ENCODE measurements at regions not wholly inside any gene's neighbourhood (a gene's known extent, or its start where the extent isn't known, plus 50 kb on each side); places are given as distances from the start of the nearest gene placed in this dataset.

DNA sequence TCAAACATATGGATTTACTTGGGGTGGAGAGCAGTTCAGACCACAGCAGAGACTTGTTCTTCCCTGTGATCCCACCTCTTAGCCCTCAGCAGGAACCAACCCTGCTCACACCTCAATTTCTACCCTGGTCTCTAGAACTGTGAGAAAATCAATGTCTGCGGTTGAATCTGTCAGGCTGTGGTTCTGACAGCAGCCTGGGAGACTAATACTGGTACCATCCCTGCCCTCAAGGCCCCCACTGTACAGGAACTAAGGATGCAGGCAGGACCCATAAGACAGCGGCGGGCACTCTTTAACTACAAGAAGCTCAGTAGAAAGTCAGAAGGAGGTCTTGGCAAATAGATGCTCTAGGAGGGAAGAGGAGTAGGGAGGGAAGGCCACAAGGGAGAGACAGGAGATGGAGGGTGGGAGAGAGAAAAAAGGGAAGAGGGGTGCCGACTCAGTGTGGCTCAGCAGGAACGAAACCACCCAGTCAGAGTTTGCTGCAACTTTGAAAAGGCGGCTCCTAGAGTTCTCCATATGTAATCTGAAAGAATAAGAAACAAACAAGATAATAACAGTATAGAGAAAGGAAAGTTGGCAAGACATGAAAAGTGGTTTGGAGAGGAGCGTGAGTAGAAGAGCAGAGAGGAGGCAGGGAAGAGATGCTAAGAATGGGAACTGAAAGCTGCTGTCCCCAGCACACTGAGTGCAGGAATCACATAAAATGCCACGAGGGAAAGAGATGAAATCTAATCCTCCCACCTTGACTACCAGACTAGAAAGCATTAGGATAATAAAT lies 323.9 kb upstream of the ID2 start:
- Histone ChIP-seq H3K27ac (ENCODE audit: low read depth in 1 of 2, low read length in 2 of 2) (no peak overlapping the region), H3K27me3 (ENCODE audit: control insufficient read depth in 4 of 4, insufficient read depth in 4 of 4, low read length in 3 of 4) (no peaks in the 10 kb centered on the region), H3K4me3 (ENCODE audit: low read depth in 1 of 3, low read length in 3 of 3) (no peak overlapping the region), H3K4me1 (ENCODE audit: control insufficient read depth in 4 of 4, insufficient read depth in 4 of 4, low read length in 3 of 4) (no peaks in the 10 kb centered on the region), H3K9me3 (ENCODE audit: control insufficient read depth in 4 of 4, low read length in 3 of 4) (peaks cover 0 to 2% (median 0%) of the 10 kb centered on the region in 4 donors), H3K9ac (ENCODE audit: low read depth in 1 of 2, low read length in 2 of 2) (no peak overlapping the region), H3K36me3 (ENCODE audit: control insufficient read depth in 4 of 4, insufficient read depth in 3 of 4, low read depth in 1 of 4, low read length in 3 of 4) (peaks cover 0 to 2% (median 0%) of the 10 kb centered on the region in 4 donors)
- DNase-seq (ENCODE audit: low spot score), result no peak
- TF ChIP-seq RAD21 (IDR thresholded peaks at IDR 0.05), result no peak
- 86% methylated on average over 8 of the region's 8 CpGs for WGBS

DNA sequence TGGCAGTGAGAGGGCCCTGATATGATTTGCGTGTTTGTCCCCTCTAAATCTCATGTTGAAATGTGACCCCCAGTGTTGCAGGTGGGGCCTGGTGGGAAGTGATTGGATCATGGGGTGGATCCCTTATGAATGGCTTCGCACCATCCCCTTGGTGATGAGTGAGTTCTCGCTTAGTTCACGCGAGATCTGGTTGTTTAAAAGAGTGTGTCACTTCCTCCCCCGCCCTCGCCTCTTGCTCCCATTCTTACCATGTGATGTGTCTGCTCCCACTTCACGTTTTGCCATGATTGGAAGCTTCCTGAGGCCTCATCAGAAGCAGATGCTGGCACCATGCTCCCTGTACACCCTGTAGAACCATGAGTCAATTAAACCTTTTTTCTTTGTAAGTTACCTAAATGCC lies 319.9 kb upstream of the ID2 start:
- Histone ChIP-seq H3K27ac (ENCODE audit: low read depth in 1 of 2, low read length in 2 of 2) (no peak overlapping the region), H3K4me1 (ENCODE audit: control insufficient read depth in 4 of 4, insufficient read depth in 4 of 4, low read length in 3 of 4) (peaks cover 2 to 10% (median 4%) of the 10 kb centered on the region in 4 donors), H3K36me3 (ENCODE audit: control insufficient read depth in 4 of 4, insufficient read depth in 3 of 4, low read depth in 1 of 4, low read length in 3 of 4) (no peaks in the 10 kb centered on the region), H3K4me3 (ENCODE audit: low read depth in 1 of 3, low read length in 3 of 3) (no peak overlapping the region), H3K9me3 (ENCODE audit: control insufficient read depth in 4 of 4, low read length in 3 of 4) (no peaks in the 10 kb centered on the region), H3K9ac (ENCODE audit: low read depth in 1 of 2, low read length in 2 of 2) (no peak overlapping the region), H3K27me3 (ENCODE audit: control insufficient read depth in 4 of 4, insufficient read depth in 4 of 4, low read length in 3 of 4) (no peaks in the 10 kb centered on the region)
- TF ChIP-seq HNF4G (IDR thresholded peaks at IDR 0.05) (no peak), GABPA (IDR thresholded peaks at IDR 0.05 in 1 of 2, conservative IDR thresholded peaks at IDR 0.05 in 1 of 2) (no peak), TAF1 (conservative IDR thresholded peaks at IDR 0.05) (no peak)
- TF ChIP-seq, protein P1, sequence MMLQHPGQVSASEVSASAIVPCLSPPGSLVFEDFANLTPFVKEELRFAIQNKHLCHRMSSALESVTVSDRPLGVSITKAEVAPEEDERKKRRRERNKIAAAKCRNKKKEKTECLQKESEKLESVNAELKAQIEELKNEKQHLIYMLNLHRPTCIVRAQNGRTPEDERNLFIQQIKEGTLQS (IDR thresholded peaks at IDR 0.05), result no peak
- DNase-seq (ENCODE audit: low spot score), result no peak
- 96% methylated on average over 8 of the region's 8 CpGs for WGBS

DNA sequence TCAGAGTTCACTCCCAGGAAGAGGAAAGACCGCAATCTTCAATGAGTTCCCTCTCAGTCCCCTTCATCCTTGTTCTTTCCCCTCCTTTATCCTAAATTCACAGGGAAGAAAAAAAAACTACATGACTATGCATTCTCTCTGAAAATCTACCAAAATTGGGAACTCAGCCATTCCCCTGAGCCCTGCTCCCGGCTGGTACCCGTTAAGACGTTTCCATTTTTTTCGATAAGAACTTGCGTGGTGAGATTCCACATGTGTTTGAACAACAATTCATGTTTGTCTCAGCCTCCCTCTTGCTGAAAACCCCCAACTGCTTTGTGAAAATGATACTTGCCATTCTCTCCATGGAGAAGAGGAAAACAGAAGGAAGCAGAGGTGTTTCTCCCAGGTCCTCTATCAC lies 318.7 kb upstream of the ID2 start:
- DNase-seq (ENCODE audit: low spot score), result no peak
- Histone ChIP-seq H3K4me3 (ENCODE audit: low read depth in 1 of 3, low read length in 3 of 3) (no peak overlapping the region), H3K27ac (ENCODE audit: low read depth in 1 of 2, low read length in 2 of 2) (no peak overlapping the region), H3K36me3 (ENCODE audit: control insufficient read depth in 4 of 4, insufficient read depth in 3 of 4, low read depth in 1 of 4, low read length in 3 of 4) (no peaks in the 10 kb centered on the region), H3K9me3 (ENCODE audit: control insufficient read depth in 4 of 4, low read length in 3 of 4) (no peaks in the 10 kb centered on the region), H3K27me3 (ENCODE audit: control insufficient read depth in 4 of 4, insufficient read depth in 4 of 4, low read length in 3 of 4) (no peaks in the 10 kb centered on the region), H3K4me1 (ENCODE audit: control insufficient read depth in 4 of 4, insufficient read depth in 4 of 4, low read length in 3 of 4) (peaks cover 2 to 10% (median 4%) of the 10 kb centered on the region in 4 donors), H3K9ac (ENCODE audit: low read depth in 1 of 2, low read length in 2 of 2) (no peak overlapping the region)
- 92% methylated on average over 6 of the region's 6 CpGs for WGBS
- TF ChIP-seq, protein P2, sequence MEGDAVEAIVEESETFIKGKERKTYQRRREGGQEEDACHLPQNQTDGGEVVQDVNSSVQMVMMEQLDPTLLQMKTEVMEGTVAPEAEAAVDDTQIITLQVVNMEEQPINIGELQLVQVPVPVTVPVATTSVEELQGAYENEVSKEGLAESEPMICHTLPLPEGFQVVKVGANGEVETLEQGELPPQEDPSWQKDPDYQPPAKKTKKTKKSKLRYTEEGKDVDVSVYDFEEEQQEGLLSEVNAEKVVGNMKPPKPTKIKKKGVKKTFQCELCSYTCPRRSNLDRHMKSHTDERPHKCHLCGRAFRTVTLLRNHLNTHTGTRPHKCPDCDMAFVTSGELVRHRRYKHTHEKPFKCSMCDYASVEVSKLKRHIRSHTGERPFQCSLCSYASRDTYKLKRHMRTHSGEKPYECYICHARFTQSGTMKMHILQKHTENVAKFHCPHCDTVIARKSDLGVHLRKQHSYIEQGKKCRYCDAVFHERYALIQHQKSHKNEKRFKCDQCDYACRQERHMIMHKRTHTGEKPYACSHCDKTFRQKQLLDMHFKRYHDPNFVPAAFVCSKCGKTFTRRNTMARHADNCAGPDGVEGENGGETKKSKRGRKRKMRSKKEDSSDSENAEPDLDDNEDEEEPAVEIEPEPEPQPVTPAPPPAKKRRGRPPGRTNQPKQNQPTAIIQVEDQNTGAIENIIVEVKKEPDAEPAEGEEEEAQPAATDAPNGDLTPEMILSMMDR (IDR thresholded peaks at IDR 0.05; ENCODE audit: low read depth, low read length, missing input control), result no peak
- TF ChIP-seq EGR1 (IDR thresholded peaks at IDR 0.05; ENCODE audit: low read depth in 2 of 2) (no peak), YY1 (IDR thresholded peaks at IDR 0.05) (no peak), GABPA (IDR thresholded peaks at IDR 0.05 in 1 of 2, conservative IDR thresholded peaks at IDR 0.05 in 1 of 2) (no peak), TAF1 (conservative IDR thresholded peaks at IDR 0.05) (no peak)
- TF ChIP-seq, protein P1 (IDR thresholded peaks at IDR 0.05), result no peak
- TF ChIP-seq, protein P3, sequence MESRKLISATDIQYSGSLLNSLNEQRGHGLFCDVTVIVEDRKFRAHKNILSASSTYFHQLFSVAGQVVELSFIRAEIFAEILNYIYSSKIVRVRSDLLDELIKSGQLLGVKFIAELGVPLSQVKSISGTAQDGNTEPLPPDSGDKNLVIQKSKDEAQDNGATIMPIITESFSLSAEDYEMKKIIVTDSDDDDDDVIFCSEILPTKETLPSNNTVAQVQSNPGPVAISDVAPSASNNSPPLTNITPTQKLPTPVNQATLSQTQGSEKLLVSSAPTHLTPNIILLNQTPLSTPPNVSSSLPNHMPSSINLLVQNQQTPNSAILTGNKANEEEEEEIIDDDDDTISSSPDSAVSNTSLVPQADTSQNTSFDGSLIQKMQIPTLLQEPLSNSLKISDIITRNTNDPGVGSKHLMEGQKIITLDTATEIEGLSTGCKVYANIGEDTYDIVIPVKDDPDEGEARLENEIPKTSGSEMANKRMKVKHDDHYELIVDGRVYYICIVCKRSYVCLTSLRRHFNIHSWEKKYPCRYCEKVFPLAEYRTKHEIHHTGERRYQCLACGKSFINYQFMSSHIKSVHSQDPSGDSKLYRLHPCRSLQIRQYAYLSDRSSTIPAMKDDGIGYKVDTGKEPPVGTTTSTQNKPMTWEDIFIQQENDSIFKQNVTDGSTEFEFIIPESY (IDR thresholded peaks at IDR 0.05), result no peak
